ENCODE measurements at regions not wholly inside any gene's neighbourhood (a gene's known extent, or its start where the extent isn't known, plus 50 kb on each side); places are given as distances from the start of the nearest gene placed in this dataset.

DNA sequence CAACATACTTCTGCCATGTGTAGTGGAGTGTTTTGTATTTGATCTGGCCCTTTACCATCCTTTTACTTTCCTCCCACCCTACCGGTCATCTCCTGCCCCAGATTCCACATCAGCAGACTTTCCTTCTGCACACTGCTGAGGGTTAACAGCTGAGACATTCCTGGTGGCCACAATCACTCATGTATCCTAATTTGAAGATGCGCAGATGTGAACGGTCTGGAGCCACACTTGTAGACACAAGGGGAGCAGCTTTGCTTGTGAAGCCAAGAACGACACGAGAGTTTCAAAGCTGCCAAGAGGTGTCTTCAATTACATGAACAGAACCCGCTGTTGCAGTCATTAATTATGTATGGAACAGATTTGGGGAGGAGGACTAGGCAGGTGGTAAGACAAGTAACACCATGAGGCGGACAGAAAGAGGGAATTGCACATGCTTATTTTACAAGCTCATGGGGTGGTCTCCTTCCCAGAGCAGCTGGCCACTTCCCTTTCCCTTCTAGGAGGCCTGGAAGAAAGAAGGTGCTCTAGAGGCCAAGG is 260.7 kb upstream of the KLHL29 start:
- H3K4me3 ChIP-seq (ENCODE audit: low read depth, low read length) = no peak overlapping the region
- H3K27me3 ChIP-seq (ENCODE audit: control insufficient read depth, insufficient read depth, low read length) = no peaks in the 10 kb centered on the region
- no peaks in the 10 kb centered on the region for H3K36me3 ChIP-seq (ENCODE audit: control insufficient read depth, insufficient read depth, low read length)
- TF ChIP-seq, protein P1, sequence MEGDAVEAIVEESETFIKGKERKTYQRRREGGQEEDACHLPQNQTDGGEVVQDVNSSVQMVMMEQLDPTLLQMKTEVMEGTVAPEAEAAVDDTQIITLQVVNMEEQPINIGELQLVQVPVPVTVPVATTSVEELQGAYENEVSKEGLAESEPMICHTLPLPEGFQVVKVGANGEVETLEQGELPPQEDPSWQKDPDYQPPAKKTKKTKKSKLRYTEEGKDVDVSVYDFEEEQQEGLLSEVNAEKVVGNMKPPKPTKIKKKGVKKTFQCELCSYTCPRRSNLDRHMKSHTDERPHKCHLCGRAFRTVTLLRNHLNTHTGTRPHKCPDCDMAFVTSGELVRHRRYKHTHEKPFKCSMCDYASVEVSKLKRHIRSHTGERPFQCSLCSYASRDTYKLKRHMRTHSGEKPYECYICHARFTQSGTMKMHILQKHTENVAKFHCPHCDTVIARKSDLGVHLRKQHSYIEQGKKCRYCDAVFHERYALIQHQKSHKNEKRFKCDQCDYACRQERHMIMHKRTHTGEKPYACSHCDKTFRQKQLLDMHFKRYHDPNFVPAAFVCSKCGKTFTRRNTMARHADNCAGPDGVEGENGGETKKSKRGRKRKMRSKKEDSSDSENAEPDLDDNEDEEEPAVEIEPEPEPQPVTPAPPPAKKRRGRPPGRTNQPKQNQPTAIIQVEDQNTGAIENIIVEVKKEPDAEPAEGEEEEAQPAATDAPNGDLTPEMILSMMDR (IDR thresholded peaks at IDR 0.05; ENCODE audit: insufficient read depth, low read length, poor library complexity, severe bottlenecking) = no peak
- no peak for DNase-seq (ENCODE audit: low read depth)

DNA sequence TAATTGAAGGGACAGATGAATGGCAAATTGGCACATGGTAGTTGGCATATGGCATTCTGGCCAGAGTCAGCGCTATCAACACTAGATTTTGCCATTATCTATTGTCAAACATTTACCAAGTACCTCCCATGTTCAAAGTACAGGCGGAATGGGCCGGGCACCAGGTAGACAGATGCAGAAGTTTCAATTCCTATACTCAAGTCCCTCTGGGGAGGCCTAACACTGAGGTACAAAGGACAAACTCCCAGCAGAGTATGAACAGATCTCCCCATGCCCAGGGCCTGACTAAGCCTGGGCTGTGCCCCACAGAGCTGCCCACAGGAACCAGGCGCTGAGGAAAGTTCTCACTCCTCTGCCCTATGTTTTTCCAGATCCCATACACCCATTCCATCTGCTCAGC is 257.5 kb upstream of the KLHL29 start:
- TF ChIP-seq, protein P1 (IDR thresholded peaks at IDR 0.05; ENCODE audit: insufficient read depth, low read length, poor library complexity, severe bottlenecking) = no peak
- no peaks in the 10 kb centered on the region for H3K27me3 ChIP-seq (ENCODE audit: control insufficient read depth, insufficient read depth, low read length)
- DNase-seq (ENCODE audit: low read depth) = no peak
- no peak overlapping the region for H3K4me3 ChIP-seq (ENCODE audit: low read depth, low read length)
- no peaks in the 10 kb centered on the region for H3K36me3 ChIP-seq (ENCODE audit: control insufficient read depth, insufficient read depth, low read length)

DNA sequence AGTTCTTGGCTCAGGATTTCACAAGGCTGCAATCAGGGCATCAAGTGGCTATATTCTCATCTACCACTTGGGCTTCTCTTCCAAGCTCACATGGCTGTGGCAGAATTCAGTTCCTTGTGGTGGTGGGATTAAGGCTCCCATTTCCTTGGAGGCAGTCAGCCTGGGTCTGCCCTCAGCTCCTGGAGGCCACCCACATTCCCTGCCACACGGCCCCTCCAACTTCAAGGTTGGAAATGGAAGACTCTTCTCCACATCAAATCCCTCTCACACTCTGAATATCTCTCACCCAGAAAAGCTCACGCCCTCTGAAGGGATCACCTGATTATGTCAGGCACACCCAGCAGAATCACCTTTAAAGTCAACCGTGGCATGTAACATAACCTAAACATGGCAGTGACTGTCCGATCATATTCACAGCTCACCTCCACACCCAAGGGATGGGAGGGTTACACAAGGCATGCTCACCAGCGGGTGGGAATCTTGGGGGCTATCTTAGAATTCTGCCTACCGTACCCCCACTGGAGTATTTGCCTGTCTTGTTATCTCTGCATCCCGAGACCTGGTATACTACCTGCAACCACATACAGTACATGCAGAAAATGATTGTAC is 256.2 kb upstream of the KLHL29 start:
- TF ChIP-seq, protein P1 (IDR thresholded peaks at IDR 0.05; ENCODE audit: insufficient read depth, low read length, poor library complexity, severe bottlenecking) = no peak
- Histone ChIP-seq H3K27me3 (ENCODE audit: control insufficient read depth, insufficient read depth, low read length) (no peaks in the 10 kb centered on the region), H3K4me3 (ENCODE audit: low read depth, low read length) (no peak overlapping the region), H3K36me3 (ENCODE audit: control insufficient read depth, insufficient read depth, low read length) (no peaks in the 10 kb centered on the region)
- no peak for DNase-seq (ENCODE audit: low read depth)

DNA sequence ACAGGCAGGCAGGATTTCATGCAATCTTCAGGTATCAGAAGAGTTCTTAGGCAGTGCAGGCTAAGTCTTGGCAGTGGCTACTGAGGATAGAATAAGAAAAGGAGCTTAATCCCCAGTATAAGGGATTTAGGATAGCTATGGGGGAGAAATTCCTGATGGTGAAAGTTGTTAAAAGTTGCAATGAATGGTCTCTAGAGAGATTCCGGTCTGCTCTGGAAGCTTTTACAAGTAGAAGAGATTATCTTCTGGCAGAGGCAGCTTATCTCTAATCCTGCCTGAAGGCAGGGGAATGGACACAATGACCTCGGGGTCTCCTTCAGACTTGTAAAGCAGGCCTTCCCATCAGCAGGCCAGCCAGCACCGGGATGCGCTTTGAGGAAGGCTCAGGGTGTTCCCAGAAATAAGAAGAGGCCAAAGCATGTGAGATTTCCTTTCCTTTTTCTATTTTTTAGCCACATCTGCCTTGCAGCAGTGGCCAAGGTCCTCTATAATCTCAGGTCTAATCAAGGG is 253.9 kb upstream of the KLHL29 start:
- no peaks in the 10 kb centered on the region for H3K27me3 ChIP-seq (ENCODE audit: control insufficient read depth, insufficient read depth, low read length)
- TF ChIP-seq, protein P1 (IDR thresholded peaks at IDR 0.05; ENCODE audit: insufficient read depth, low read length, poor library complexity, severe bottlenecking) = no peak
- DNase-seq (ENCODE audit: low read depth) = no peak
- no peaks in the 10 kb centered on the region for H3K36me3 ChIP-seq (ENCODE audit: control insufficient read depth, insufficient read depth, low read length)
- no peak overlapping the region for H3K4me3 ChIP-seq (ENCODE audit: low read depth, low read length)

DNA sequence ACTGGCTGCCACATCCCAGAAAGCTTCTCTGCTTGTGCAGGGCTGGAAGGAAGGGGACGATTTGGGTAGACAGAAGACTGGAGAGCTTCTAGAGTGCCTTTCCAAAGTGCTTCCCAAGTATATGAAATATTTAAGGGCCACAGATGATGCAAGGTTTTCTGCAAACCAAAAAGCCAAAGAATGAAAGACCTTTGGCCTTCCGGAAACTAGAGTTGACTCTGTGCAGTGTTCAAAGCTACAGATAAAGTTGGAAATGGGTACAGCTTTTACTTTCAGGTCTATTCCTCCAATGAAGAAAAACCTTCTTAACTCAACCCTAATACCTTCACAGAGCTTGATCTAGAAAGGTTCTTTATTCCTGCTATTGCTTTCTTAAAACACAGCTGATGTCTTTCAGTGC is 253.0 kb upstream of the KLHL29 start:
- H3K27me3 ChIP-seq (ENCODE audit: control insufficient read depth, insufficient read depth, low read length) = no peaks in the 10 kb centered on the region
- no peak for DNase-seq (ENCODE audit: low read depth)
- TF ChIP-seq, protein P1 (IDR thresholded peaks at IDR 0.05; ENCODE audit: insufficient read depth, low read length, poor library complexity, severe bottlenecking) = no peak
- no peak overlapping the region for H3K4me3 ChIP-seq (ENCODE audit: low read depth, low read length)
- H3K36me3 ChIP-seq (ENCODE audit: control insufficient read depth, insufficient read depth, low read length) = no peaks in the 10 kb centered on the region

Data from kidney epithelial cell (primary cell).